GM18517 (cell line): ENCODE measurements at regions not wholly inside any gene's neighbourhood (a gene's known extent, or its start where the extent isn't known, plus 50 kb on each side); places are given as distances from the start of the nearest gene placed in this dataset.
A peak's percentile ranks its signal among the peaks of the same experiment; 100 is the strongest.

Experiments used
- ATAC-seq: cut with Tn5 transposase; IDR thresholded peaks from one replicate; pipeline ENCODE4 v1.9.1; 2021; ENCODE audit warnings: mild to moderate bottlenecking, moderate library complexity; ENCODE audit not compliant: unreplicated experiment

GRCh38 chr2:211055438-211055837 lies 499.0 kb downstream of the CPS1 start:
- no peak for ATAC-seq

GRCh38 chr2:211061612-211062296 lies 505.4 kb downstream of the CPS1 start:
- ATAC-seq: no peak

GRCh38 chr2:211062297-211062612 lies 505.9 kb downstream of the CPS1 start:
- ATAC-seq: no peak

GRCh38 chr2:211067029-211067428 lies 510.6 kb downstream of the CPS1 start:
- ATAC-seq: no peak

- ATAC-seq: no peak
Observed at GRCh38 chr2:211068108-211068780, 511.8 kb downstream of the CPS1 start.

- ATAC-seq: no peak
Observed at GRCh38 chr2:211070547-211070946, 514.1 kb downstream of the CPS1 start.

- ATAC-seq: no peak
Observed at GRCh38 chr2:211077216-211077767, 520.9 kb downstream of the CPS1 start.

GRCh38 chr2:211084352-211084751 lies 528.0 kb downstream of the CPS1 start:
- ATAC-seq: no peak

GRCh38 chr2:211085056-211085680 lies 528.8 kb downstream of the CPS1 start:
- ATAC-seq: peak; percentile 61

- ATAC-seq: no peak
Observed at GRCh38 chr2:211086049-211086448, 529.6 kb downstream of the CPS1 start.

- ATAC-seq: no peak
Observed at GRCh38 chr2:211089127-211089526, 532.7 kb downstream of the CPS1 start.

- ATAC-seq: peak; percentile 66
Observed at GRCh38 chr2:211093743-211094303, 537.4 kb downstream of the CPS1 start.

- no peak for ATAC-seq
Observed at GRCh38 chr2:211103989-211104388, 547.6 kb downstream of the CPS1 start.

GRCh38 chr2:211113334-211114175 lies 557.2 kb downstream of the CPS1 start:
- ATAC-seq: no peak

- no peak for ATAC-seq
Observed at GRCh38 chr2:211114826-211115455, 558.5 kb downstream of the CPS1 start.

- no peak for ATAC-seq
Observed at GRCh38 chr2:211117026-211117425, 560.6 kb downstream of the CPS1 start.

GRCh38 chr2:211126256-211126655 lies 569.9 kb downstream of the CPS1 start:
- ATAC-seq: no peak

- ATAC-seq: no peak
Observed at GRCh38 chr2:211127501-211127900, 571.1 kb downstream of the CPS1 start.

GRCh38 chr2:211128287-211128686 lies 571.9 kb downstream of the CPS1 start:
- no peak for ATAC-seq

GRCh38 chr2:211129798-211130197 lies 573.4 kb downstream of the CPS1 start:
- ATAC-seq: no peak
